Type B pancreatic cell (in vitro differentiated cells): ENCODE measurements at regions not wholly inside any gene's neighbourhood (a gene's known extent, or its start where the extent isn't known, plus 50 kb on each side); places are given as distances from the start of the nearest gene placed in this dataset.
A peak's percentile ranks its signal among the peaks of the same experiment; 100 is the strongest.

Source experiments
- DNase-seq: peaks from one replicate; pipeline ENCODE4 v3.0.0; 2021; ENCODE audit warnings: mixed read lengths; ENCODE audit not compliant: unreplicated experiment; ENCODE audit errors: extremely low spot score
- H3K27ac Mint-ChIP-seq: 2 replicates; pipeline ENCODE4 v1.8.0; 2021; ENCODE audit warnings: mild to moderate bottlenecking, mixed read lengths
- H3K27me3 Mint-ChIP-seq: 2 replicates; pipeline ENCODE4 v1.8.0; 2021; ENCODE audit warnings: mixed read lengths
- H3K36me3 Mint-ChIP-seq: 2 replicates; pipeline ENCODE4 v1.8.0; 2021; ENCODE audit warnings: mixed read lengths
- H3K4me1 Mint-ChIP-seq: one replicate; pipeline ENCODE4 v1.8.0; 2021; ENCODE audit warnings: mixed read lengths; ENCODE audit not compliant: unreplicated experiment
- H3K4me3 Mint-ChIP-seq: 2 replicates; pipeline ENCODE4 v1.8.0; 2021; ENCODE audit warnings: mild to moderate bottlenecking, mixed read lengths
- H3K9me3 Mint-ChIP-seq: 2 replicates; pipeline ENCODE4 v1.8.0; 2021; ENCODE audit warnings: mixed read lengths
- CTCF ChIP-seq: fragments of 200-600 bp; sonication (generic); conservative IDR thresholded peaks from 2 replicates; pipeline ENCODE4 v1.5.0; 2021; ENCODE audit warnings: antibody characterized with exemption, mild to moderate bottlenecking

DNA sequence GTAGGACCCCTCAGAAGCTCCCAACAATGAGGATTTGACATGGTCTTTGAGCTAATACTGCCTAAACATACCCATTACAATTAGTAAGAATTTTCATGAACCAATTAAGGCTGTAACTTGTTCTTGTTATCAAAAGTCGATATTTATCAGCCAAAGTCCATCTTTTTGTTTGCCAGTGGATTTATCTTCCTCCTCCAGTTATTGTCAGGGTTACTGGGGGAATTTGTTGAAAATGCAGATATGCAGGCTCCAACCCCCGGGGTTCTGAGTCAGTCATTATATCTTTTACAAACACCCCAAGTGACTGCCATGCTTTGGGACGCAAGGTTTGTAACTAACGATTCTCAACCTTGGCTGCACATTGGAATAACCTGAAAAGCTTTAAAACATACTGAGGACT is 338.8 kb upstream of the PPARGC1A start:
- H3K36me3 Mint-ChIP-seq = no peaks in the 10 kb centered on the region
- TF ChIP-seq CTCF = no peak
- H3K9me3 Mint-ChIP-seq = no peaks in the 10 kb centered on the region
- peaks cover 5% of the 10 kb centered on the region for H3K4me1 Mint-ChIP-seq
- no peak for DNase-seq
- H3K27me3 Mint-ChIP-seq = peaks cover 7% of the 10 kb centered on the region
- no peak overlapping the region for H3K27ac Mint-ChIP-seq
- no peak overlapping the region for H3K4me3 Mint-ChIP-seq

- TF ChIP-seq CTCF = no peak
- Mint-ChIP-seq H3K4me1 (peaks cover 5% of the 10 kb centered on the region), H3K36me3 (no peaks in the 10 kb centered on the region), H3K27me3 (peaks cover 7% of the 10 kb centered on the region), H3K4me3 (no peak overlapping the region), H3K9me3 (no peaks in the 10 kb centered on the region), H3K27ac (no peak overlapping the region)
- no peak for DNase-seq
These were observed 336.8 kb upstream of the PPARGC1A start for GRCh38 chr4:24226667-24227066.

- Mint-ChIP-seq H3K27me3 (peaks cover 7% of the 10 kb centered on the region), H3K27ac (no peak overlapping the region), H3K9me3 (no peaks in the 10 kb centered on the region), H3K4me3 (no peak overlapping the region), H3K4me1 (peaks cover 5% of the 10 kb centered on the region), H3K36me3 (no peaks in the 10 kb centered on the region)
- DNase-seq = no peak
- no peak for TF ChIP-seq CTCF
These were observed 336.2 kb upstream of the PPARGC1A start for GRCh38 chr4:24226023-24226422.

GRCh38 chr4:24224446-24224845 is 334.6 kb upstream of the PPARGC1A start:
- Mint-ChIP-seq H3K4me1 (peaks cover 5% of the 10 kb centered on the region), H3K27me3 (peaks cover 7% of the 10 kb centered on the region), H3K4me3 (no peak overlapping the region), H3K27ac (no peak overlapping the region), H3K36me3 (no peaks in the 10 kb centered on the region), H3K9me3 (peaks cover 6% of the 10 kb centered on the region)
- DNase-seq = no peak
- no peak for TF ChIP-seq CTCF

DNA sequence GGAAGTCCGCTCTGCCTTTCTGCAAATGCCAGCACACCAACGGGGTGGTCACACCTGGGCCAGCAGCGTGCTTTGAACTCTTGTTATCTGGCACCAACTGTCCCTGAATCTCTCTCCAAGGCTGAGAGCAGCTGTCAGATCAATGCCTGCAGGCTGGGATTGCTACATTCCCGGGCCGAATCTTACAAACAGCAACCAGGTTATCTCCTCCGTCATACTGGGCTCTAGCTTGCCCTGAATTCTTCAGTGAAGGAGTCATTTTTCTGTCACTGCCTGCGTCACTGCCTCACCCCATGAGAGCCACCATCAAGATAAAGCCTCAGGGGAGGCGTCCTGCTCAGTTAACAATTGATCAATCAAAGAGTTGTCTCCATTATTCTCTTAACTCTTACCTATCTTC is 329.4 kb upstream of the PPARGC1A start:
- peaks cover 6% of the 10 kb centered on the region for H3K36me3 Mint-ChIP-seq
- H3K4me1 Mint-ChIP-seq = no peaks in the 10 kb centered on the region
- peaks cover 11% of the 10 kb centered on the region for H3K9me3 Mint-ChIP-seq
- H3K27me3 Mint-ChIP-seq = no peaks in the 10 kb centered on the region
- TF ChIP-seq CTCF = no peak
- H3K4me3 Mint-ChIP-seq = peak overlapping the region; percentile 48
- DNase-seq = no peak
- H3K27ac Mint-ChIP-seq = peak overlapping the region; percentile 97

DNA sequence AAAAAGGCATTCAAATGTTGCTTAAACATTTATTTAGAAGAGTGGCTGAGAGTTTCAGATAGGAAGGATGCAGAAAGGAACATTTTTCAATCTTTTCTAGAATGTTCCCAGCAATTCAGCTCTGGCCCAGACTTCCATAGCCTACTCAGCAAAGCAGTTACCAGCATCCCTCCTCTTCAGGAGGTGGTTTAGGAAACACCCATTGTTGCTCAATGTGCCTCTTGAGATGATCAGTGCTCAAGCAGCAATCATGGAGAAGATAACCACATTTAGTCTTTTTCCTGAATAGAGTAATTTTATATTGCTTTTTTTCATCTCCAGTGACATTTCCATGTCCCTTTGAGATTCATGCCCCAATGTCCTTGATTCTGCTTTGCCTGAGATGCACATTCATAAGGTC is 328.7 kb upstream of the PPARGC1A start:
- Mint-ChIP-seq H3K4me1 (no peaks in the 10 kb centered on the region), H3K4me3 (no peak overlapping the region), H3K9me3 (peaks cover 11% of the 10 kb centered on the region), H3K27me3 (no peaks in the 10 kb centered on the region), H3K27ac (peak overlapping the region; percentile 97), H3K36me3 (peaks cover 6% of the 10 kb centered on the region)
- no peak for DNase-seq
- TF ChIP-seq CTCF = no peak
